HG02623 (cell line): ENCODE measurements at regions not wholly inside any gene's neighbourhood (a gene's known extent, or its start where the extent isn't known, plus 50 kb on each side); places are given as distances from the start of the nearest gene placed in this dataset.

Experiments used
- ATAC-seq: cut with Tn5 transposase; IDR thresholded peaks from one replicate; pipeline ENCODE4 v1.9.1; 2021; ENCODE audit warnings: moderate library complexity; ENCODE audit not compliant: unreplicated experiment

DNA sequence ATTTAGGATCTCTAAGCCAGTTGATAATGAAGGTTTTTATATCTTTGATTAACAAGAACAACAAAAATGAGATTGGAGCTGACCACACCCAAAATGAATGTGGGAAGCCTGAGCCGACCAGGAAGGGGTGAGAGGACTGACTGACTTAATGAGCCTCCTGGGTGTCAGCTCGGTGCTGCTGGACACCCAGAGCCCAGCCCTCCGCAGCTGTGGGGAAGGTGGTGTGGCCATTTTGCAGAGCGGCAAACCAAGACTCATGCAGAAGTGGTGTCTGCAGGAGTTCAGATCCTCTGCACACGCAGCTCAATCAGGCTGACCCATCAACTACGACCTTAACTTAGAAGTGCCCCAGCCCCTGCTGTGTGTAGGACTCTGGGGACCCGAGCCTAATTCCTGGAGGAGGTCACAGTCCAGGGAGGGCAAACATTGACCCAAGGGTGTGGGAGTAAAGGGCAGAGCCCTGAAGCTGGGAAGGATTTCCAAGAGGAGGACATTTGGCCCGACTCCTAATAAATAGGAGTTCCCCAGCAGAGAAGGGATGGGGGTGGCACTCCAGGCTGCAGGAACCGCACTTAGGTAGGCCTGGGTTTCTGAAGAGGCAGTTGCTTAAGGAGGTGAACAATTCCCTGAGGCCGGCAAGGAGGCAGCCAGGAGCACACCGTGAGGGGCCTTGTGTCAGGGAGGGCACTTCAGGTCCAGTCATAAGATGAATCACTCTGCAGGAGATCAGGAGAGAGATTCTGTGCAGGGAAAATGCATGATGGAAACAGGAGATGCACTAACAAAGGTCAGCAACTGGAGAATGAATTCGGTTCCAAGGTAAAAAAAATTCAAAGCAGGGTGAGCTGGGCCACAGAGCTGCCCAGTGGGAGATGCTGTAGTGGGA, 197.1 kb upstream of the TPM1 start:
- ATAC-seq, result no peak

DNA sequence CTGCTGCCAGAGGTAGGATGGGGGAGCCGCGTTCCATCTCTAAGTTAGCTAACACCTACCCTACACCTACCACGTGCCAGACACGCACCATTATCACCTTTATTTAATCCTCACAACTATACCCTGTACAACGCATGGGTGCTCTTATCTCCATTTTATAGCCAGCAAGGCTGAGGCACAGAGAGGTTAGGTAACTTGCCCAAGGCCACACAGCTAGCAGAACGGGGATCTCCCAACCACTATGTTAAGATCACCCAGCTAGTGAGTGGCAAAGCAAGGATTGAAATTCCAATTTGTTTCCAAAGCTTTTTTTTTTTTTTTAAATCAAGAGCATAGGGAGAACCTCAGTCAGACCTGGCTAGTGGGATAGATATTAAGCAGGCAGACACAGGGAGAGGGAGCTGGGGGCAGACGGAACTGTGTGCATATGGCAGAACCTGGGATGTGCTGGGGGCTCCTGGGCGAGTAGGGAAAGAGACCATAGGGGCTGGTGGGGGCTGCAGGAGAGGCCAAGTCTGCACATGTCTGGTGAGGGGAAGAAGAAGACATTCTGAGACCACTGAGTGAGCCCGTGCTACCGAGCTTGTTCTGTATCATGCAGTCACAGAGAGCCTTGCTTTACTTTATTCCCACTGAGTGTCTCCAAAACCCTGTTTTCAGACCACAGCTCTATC, 196.3 kb upstream of the TPM1 start:
- ATAC-seq, result no peak

DNA sequence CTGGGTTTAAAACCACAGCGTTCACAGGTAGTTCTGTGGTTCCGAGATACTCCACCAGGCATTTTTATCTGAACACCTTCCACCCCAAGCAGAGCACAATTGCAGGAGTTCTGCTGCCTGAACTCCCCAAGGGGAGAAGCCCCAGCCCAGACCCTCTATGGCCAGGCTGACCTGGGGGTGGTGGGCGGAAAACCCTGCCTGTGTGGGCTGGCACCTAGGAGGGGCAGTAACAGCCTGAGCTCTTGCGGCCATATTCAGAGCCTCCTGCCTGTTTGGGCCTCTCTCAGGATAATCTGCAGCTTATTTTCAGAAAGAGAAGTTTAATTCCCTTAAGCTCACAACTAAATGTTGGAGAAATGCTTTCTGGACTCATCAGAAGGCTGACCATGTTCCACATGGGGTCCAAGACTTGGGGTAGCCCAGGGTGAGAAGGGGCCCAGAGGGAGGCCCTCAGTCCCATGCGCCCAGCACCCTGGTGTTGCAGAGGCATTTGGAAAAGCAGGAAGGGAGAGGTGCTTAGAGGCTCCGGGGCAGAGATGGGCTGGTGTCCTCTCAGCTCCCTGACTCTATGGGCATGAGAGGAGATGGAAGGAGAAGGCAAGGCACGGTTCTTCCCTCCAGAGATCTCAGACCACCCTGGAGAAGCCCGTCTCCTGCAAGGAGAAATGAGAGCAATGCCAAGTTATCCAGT, 195.6 kb upstream of the TPM1 start:
- no peak for ATAC-seq

DNA sequence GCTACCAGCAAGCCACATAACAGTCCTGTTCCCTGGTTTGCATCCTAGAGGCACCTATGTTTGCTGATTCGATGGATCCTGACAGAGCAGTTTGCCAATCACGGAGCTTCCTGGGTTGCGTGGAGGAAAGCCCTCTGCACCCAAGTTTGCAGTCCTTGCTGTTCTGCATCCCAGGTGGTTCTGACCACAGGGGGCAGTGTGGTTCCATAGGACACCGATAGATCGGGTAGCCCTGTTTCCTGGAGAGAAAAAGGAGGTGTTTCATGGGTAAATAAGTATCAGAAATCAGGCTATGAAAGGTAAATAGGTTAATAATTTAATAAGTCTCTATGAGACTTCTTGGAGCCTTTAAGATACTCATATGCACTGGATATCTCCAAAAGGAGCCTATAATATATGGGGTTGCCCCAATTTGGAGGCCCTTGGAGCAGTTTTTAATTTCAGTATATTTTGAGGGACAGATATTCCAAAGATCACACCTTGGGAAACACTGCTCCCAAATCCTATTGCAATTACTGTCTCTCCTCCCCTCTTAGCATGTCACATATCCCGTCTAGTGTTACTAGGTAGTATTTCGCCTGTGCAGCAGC, 194.6 kb upstream of the TPM1 start:
- ATAC-seq, result no peak

DNA sequence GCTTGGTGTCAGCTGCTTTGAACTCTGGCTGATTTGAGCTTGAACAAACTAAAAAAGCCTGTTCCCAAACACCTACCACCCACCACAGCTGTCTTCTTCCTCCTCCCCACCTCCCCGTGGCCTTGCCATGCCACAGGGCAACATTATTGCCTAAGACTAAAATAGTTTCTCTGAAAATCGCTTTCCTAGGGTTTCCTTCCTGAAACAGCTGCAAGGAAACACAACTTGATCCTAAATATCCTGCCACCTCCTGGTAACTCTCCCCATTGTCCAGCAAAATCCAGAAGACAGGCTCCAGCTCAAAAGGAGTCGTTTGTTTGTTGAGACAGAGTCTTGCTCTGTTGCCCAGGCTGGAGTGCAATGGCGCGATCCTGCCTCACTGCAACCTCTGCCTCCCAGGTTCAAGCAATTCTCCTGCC, 193.9 kb upstream of the TPM1 start:
- ATAC-seq, result no peak

DNA sequence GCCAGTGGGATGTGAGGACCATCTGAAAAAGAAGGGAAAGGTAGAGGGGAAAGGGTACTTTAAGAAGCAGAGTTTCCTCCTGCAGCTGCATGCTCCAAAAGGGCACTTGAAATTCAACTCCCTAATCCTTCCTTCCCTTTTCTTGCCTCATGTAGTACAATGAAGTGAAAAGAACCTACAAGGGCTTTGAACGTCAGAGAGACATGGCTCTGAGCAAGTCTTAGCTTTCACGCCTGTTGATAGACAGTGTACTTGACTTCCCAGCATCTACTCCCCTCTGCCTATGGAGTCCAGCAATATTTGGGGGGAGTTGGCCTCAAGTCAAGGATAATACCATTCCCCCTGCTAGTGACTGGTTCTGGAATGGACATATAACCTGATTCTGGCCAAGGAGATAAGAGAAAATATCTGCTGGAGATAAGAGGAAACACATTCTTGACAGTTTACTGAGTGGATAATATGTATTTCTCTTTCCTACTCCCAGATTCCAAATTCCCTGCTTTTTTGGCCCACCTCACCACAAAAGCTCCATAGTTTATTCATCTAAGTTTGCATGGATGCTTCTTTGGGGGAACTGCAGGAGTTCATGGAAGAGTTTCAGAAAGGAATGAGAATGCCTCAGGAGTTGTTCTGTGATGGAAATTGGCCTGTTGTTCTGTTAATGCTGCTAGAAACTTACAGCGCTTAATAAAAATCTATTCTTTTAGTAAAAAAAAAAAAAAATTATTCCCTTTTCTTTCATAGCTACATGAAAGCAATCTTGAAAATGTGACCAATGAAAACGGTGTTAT, 193.0 kb upstream of the TPM1 start:
- ATAC-seq, result no peak

DNA sequence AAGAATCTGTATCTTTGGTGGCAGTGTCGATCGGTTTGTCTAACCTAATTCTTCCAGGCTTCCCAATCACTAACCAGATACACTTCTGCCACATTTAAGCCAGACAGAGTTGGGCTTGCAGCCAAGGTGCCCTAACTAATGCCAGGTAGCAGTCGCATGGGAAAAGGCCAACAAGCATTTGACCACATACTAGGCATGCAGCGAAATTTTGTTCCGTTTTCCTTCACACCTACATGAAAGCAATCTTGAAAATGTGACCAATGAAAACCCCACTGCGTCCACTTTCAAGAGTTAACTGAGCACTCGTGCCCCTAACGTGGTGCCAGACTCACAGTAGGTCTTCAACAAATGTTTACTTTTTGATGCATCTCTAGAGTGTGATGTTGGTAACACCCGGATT, 192.2 kb upstream of the TPM1 start:
- no peak for ATAC-seq

DNA sequence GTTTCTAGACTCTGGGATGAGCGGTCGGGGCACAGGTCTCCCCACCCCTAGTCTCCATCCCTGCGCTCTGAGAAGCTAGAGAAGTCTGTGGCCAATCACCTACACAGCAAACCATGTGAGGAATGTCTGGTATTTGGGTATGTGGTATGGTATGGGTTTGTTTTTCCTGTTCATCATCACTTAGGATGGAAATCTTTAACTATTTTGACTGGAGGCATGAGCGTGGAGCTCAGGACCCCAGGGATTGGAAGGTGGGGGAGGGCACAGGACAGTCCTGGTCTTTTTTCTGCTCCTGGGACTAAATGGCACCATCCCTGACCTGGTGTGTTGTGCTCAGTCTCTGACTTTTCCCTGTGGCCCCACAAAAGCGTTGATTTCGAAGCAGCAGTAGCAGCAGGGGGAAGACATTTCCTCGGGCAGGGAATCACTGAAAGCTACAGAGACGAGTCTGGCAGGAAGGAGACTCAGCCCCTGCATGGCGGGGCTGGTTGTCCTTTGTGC, 191.7 kb upstream of the TPM1 start:
- ATAC-seq, result no peak

DNA sequence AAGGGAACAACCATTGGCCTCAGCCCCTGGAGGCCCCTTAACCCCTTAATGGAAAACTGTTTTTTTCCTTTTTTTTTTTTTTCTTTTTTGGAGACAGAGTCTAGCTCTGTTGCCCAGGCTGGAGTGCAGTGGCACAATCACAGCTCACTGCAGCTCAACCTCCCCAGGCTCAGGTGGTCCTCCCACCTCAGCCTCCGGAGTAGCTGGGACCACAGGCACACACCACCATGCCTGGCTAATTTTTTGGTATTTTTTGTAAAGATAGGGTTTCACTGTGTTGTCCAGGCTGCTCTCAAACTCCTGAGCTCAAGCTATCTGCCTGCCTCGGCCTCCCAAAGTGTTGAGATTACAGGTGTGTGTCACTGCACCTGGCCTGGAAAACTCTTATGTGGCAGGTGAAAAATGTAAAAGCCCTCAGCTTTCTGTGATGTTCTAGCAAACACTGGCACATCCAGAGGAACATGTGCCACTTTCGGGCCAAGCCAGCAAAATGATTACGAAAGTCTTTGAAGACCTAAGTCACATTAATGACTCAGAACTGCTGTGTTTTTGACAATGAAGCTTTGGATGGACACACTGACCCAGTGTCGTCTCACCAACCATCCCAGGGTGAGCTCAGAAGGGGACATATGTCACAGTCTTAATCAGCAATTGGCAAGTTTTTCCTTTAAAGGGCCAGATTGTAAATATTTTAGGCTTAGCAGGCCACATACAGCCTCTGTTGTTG, 189.3 kb upstream of the TPM1 start:
- no peak for ATAC-seq

DNA sequence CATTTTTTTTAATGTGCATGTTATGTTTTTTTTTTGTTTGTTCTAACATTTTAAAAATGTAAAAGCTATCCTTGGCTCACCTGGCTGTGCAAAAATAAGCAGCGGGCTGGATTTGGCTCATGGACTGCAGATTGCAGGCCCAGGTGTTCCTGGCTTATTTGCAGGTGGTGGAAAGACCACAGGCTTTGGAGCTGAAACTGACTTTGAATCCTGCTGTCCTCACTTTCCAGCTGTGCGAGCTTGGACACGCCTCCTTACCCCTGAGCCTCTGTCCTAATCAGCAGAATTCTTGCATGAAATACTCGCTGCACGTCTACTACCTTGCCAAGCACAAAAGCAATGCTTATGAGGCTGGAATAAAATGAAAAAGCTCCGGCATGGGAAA, 188.7 kb upstream of the TPM1 start:
- ATAC-seq, result no peak

DNA sequence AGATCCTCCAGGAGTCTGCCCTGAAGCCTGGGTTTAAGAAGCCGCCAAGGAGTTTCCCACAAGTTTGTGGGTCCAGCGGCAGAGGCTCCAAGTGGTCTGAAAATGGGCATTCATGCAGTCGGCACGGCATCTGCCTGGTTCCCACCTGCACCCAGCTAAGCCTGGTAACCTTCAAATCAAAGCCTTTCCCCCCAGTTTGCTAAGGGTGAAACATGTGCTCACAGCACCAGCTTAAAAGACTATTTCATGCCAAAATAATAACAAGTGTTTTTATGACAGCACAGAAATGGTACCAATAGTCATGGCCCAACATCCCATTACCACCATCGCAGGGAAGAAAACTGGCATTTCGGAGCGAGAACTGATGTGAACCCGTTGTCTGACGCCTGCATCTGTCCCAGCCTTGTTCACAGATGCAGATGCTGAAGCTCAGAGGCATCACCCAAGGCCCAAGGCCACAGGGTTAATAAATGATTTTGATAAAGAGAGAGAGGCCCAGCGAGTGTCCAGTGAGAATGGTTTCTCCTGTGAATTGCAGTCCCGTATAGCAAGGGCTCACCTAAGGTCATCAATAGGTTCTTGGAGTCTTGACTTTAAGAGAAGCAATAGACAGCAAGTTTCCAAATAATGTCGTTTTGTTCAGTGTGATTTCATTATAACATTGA, 188.0 kb upstream of the TPM1 start:
- no peak for ATAC-seq

DNA sequence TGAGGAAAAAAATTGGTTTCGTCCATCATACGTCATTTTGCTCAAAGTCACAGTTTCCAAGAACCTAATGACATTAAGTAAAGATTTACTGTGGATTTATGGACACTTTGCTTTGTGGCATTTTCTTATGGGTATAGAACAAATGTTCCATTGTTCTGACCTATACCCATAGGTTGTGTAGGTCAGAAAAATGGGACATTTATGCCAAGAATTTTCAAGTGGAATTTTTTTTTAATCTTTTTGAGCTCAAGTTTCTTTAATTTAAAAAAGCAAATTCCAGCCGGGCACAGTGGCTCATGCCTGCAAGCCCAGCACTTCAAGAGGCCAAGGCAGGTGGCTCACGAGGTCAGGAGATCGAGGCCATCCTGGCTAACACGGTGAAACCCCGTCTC, 187.5 kb upstream of the TPM1 start:
- ATAC-seq, result no peak

DNA sequence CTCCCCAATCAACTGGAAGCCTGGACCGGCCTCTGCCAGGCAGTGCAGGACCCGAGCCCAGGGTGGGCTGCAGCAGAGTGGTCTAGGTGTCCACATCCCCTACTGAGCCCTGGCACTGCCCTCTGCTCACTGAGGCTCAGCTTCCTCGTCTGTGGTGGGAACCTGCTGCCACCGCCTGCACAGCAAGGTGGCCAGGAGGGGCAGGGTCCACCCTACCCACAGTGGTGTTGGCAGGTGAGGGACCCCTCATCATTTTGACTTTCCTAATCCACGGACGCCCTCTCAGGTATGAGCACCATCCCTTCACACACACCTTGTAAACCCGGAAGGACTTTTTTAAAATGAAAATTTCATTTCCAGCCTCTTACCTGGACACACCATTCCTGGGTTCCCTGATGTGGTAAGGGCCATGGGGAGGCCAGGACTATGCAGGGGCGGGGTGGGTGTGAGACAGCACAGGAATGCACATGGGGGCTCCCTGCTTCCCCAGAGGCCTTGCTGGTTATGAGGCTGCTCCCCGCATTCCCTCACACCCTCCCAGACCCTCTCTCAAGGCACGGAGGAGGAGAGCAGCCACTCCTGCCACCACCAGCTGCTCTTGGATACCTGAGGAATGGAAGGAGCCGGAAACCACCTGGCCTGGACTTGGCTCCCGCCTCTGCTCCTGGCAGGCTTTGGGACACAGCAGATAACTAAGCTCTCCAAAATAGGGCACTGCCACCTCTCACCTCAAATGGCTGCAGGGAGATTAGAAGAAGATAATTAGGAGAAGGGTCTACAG, 185.9 kb upstream of the TPM1 start:
- ATAC-seq, result no peak

DNA sequence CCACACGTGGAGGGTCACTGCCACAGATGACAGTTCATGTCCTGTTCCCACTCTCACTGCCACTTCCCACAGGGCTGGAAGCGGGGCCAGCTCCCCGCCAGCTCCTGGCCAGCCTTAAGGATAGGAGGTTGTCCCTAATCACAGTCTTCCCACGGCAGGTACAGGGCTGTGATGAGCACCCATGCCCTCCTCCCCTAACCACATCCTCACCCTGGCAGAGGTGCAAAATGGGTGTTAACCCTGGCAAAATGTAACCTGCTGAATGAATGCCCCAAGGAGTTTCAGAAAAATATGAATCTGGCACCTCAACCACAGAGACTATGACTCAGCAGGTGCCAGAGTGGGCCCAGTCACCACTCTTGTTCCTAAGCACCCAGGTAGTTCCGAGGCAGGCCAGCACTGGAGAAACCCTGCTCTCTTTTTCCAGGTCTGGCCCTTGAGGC, 185.1 kb upstream of the TPM1 start:
- no peak for ATAC-seq

DNA sequence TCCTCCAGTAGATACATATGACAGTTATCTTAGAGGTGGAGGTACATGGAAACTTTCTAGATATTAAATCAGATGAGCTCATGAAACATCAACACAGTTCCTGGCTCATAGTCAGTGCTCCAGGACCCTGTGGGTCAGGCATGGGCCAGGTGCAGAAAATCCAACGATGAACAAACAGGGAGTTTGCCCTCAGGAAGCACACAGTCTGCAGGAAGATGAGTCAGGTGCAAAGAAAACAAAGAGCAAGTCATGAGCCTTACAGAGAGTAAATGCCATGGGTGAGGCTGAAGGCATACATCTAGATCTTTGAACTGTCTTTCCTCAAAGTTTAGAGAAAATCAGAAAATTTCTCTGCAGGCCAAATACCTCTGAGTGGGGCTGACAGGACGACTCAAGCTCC, 184.2 kb upstream of the TPM1 start:
- ATAC-seq, result no peak

DNA sequence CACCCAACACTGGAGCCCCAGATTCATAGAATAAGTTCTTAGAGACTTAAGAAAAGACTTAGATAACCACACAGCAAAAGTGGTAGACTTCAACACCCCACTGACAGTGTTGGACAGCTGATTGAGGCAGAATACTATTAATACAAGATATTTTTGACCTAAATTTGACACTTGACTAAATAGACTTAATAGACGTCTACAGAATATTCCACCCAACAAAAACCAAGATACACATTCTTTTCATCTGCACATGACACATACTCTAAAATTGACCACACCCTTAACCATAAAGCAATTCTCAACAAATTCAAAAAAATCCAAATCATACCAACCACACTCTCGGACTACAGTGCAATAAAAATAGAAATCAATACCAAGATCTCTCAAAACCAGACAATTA, 179.8 kb upstream of the TPM1 start:
- no peak for ATAC-seq

DNA sequence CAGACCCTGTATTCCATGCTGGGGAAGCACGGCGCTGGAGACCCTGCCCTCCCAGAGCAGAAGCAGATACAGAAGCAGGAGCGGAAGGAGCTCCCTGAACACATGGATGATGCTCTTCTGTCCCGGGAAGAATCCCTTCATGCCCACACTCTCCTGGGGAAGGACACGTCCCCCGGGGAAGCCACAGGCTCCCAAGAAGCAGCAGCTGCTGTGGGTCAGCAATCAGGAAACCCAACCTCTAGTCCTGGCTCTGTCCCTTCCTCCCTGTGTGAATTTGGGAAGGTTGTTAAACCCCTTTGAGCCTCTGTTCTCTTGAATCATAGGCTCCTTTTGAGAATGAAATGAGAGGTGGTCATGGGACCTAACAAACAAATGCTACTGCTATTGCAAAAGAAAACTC, 176.2 kb upstream of the TPM1 start:
- ATAC-seq, result no peak

DNA sequence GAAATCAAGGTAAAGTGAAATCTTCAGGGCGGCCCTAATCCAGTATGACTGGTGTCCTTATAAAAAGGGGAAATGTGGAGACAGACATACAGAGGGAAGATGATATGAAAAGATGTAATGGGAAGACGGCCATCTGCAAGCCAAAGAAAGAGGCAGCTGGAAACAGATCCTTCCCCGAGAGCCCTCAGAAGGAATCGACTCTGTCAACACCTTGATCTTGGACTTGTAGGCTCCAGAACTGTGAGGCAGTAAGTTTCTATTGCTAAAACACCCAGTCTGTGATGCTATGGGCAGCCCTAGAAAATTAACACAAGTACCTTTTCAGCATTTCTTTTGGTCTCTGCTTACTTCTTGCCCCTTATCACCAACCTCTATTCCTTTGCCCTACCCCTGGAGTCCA, 174.7 kb upstream of the TPM1 start:
- ATAC-seq, result no peak

DNA sequence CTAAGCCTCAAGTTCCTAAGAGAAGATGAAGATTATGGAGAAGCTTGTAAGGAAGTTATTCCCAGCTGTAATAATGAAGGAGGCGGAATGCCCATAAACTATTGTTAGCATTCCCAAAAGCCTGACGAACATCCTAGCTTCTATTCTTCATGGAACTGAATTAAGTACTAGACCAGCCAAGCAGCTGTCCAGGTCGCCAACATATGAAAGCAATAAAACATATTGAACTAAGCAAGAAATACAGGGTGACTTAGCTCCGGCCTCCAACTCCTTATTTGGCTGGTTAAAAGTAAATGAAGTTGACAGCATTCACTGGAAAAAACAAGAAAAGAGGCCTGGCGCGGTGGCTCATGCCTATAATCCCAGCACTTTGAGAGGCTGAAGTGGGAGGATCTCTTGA, 174.0 kb upstream of the TPM1 start:
- no peak for ATAC-seq
